ENCODE measurements at regions not wholly inside any gene's neighbourhood (a gene's known extent, or its start where the extent isn't known, plus 50 kb on each side); places are given as distances from the start of the nearest gene placed in this dataset.

GRCh38 chr10:83991986-83992753 is 147.1 kb upstream of the GHITM start:
- Histone ChIP-seq H4K12ac (ENCODE audit: low read depth, low read length) (no peak overlapping the region), H3K79me1 (ENCODE audit: low read length) (peaks cover 1% of the 10 kb centered on the region)

DNA sequence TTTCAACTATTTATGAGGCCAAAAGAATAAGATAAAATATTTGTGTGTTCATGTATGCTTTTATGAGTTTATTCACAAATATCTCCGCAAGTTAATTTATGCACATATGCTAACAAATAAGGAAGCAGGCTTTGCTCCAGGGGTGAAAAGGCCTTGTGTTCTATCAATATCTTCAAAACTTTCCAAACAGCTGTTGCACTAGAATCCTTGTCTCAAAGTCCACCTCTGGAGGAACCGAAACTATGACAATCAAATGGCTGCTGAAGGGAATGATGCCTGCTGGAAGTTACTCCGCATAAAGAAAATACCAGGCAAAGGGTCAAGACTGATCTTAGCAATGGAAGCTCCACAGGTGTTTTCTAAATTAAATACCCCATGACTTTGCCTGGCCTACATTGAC is 145.0 kb upstream of the GHITM start:
- H2AK5ac ChIP-seq (ENCODE audit: low read length), result no peak overlapping the region
- peaks cover 0 to 4% of the 10 kb centered on the region in 2 experiments for H3K4me1 ChIP-seq (ENCODE audit: control insufficient read depth in 1 of 2, insufficient read depth in 2 of 2, low read length in 2 of 2)
- H4K8ac ChIP-seq (ENCODE audit: low read depth, low read length), result no peak overlapping the region
- H2BK12ac ChIP-seq (ENCODE audit: low read length), result no peak overlapping the region
- no peak overlapping the region for H2BK5ac ChIP-seq (ENCODE audit: low read depth, low read length, poor library complexity)
- no peaks in the 10 kb centered on the region for H3K79me2 ChIP-seq (ENCODE audit: control insufficient read depth, insufficient read depth, low read length, poor library complexity)
- H3K9ac ChIP-seq (ENCODE audit: low read length), result no peak overlapping the region
- no peak overlapping the region for H4K91ac ChIP-seq (ENCODE audit: low read depth, low read length)
- no peak overlapping the region for H2BK120ac ChIP-seq (ENCODE audit: insufficient read depth, low read length, poor library complexity)
- no peaks in the 10 kb centered on the region for H3K27me3 ChIP-seq (ENCODE audit: insufficient read depth, low read length)
- peaks cover 2% of the 10 kb centered on the region for H3K9me3 ChIP-seq (ENCODE audit: insufficient read depth, low read depth, low read length)
- H3K23ac ChIP-seq (ENCODE audit: low read length), result no peak overlapping the region
- no peak overlapping the region for H3K18ac ChIP-seq (ENCODE audit: low read length)
- H3K4me3 ChIP-seq (ENCODE audit: low read depth, low read length), result no peak overlapping the region
- no peak overlapping the region for H2AFZ ChIP-seq (ENCODE audit: insufficient read depth, low read length, poor library complexity)
- no CpG with 5 or more reads among the region's 3 CpGs for WGBS (ENCODE audit: extremely low coverage, insufficient coverage, insufficient read length)
- no peak overlapping the region for H3K4me2 ChIP-seq (ENCODE audit: low read length)
- H3K27ac ChIP-seq (ENCODE audit: low read depth, low read length), result no peak overlapping the region
- peaks cover 1% of the 10 kb centered on the region for H3K79me1 ChIP-seq (ENCODE audit: low read length)
- H3K4ac ChIP-seq (ENCODE audit: low read depth, low read length), result no peak overlapping the region
- no peaks in the 10 kb centered on the region for H3K36me3 ChIP-seq (ENCODE audit: control insufficient read depth in 1 of 2, insufficient read depth in 2 of 2, low read length in 2 of 2)
- H3K14ac ChIP-seq (ENCODE audit: low read length), result no peak overlapping the region
- no peak overlapping the region for H4K12ac ChIP-seq (ENCODE audit: low read depth, low read length)
- no peak for DNase-seq

More at GRCh38 chr10:83991986-83992753, 147.1 kb upstream of the GHITM start:
- WGBS (ENCODE audit: extremely low coverage, insufficient coverage, insufficient read length), result no CpG with 5 or more reads among the region's 7 CpGs
- no peaks in the 10 kb centered on the region for H3K36me3 ChIP-seq (ENCODE audit: control insufficient read depth in 1 of 2, insufficient read depth in 2 of 2, low read length in 2 of 2)
- no peak overlapping the region for H2AFZ ChIP-seq (ENCODE audit: insufficient read depth, low read length, poor library complexity)
- H4K8ac ChIP-seq (ENCODE audit: low read depth, low read length), result no peak overlapping the region
- H3K27me3 ChIP-seq (ENCODE audit: insufficient read depth, low read length), result no peaks in the 10 kb centered on the region
- peak in 1 of 2 donors; percentile 29 for DNase-seq
- no peak overlapping the region for H3K4me3 ChIP-seq (ENCODE audit: low read depth, low read length)
- no peak overlapping the region for H3K18ac ChIP-seq (ENCODE audit: low read length)
- H3K14ac ChIP-seq (ENCODE audit: low read length), result no peak overlapping the region
- no peak overlapping the region for H3K4ac ChIP-seq (ENCODE audit: low read depth, low read length)
- no peak overlapping the region for H3K4me2 ChIP-seq (ENCODE audit: low read length)
- H2BK5ac ChIP-seq (ENCODE audit: low read depth, low read length, poor library complexity), result no peak overlapping the region
- H3K27ac ChIP-seq (ENCODE audit: low read depth, low read length), result no peak overlapping the region
- H4K91ac ChIP-seq (ENCODE audit: low read depth, low read length), result no peak overlapping the region
- H3K4me1 ChIP-seq (ENCODE audit: control insufficient read depth in 1 of 2, insufficient read depth in 2 of 2, low read length in 2 of 2), result peaks cover 3 to 7% of the 10 kb centered on the region in 2 experiments
- no peak overlapping the region for H2BK120ac ChIP-seq (ENCODE audit: insufficient read depth, low read length, poor library complexity)
- H3K79me2 ChIP-seq (ENCODE audit: control insufficient read depth, insufficient read depth, low read length, poor library complexity), result no peaks in the 10 kb centered on the region
- H2BK12ac ChIP-seq (ENCODE audit: low read length), result no peak overlapping the region
- no peak overlapping the region for H3K23ac ChIP-seq (ENCODE audit: low read length)
- H3K9me3 ChIP-seq (ENCODE audit: insufficient read depth, low read depth, low read length), result peaks cover 3% of the 10 kb centered on the region
- H2AK5ac ChIP-seq (ENCODE audit: low read length), result no peak overlapping the region
- no peak overlapping the region for H3K9ac ChIP-seq (ENCODE audit: low read length)

GRCh38 chr10:83995738-83996331 is 143.5 kb upstream of the GHITM start:
- no peak overlapping the region for H3K23ac ChIP-seq (ENCODE audit: low read length)
- H2BK120ac ChIP-seq (ENCODE audit: insufficient read depth, low read length, poor library complexity), result no peak overlapping the region
- H3K79me2 ChIP-seq (ENCODE audit: control insufficient read depth, insufficient read depth, low read length, poor library complexity), result no peaks in the 10 kb centered on the region
- H3K4me2 ChIP-seq (ENCODE audit: low read length), result no peak overlapping the region
- H4K12ac ChIP-seq (ENCODE audit: low read depth, low read length), result no peak overlapping the region
- no CpG with 5 or more reads among the region's 4 CpGs for WGBS (ENCODE audit: extremely low coverage, insufficient coverage, insufficient read length)
- H3K18ac ChIP-seq (ENCODE audit: low read length), result no peak overlapping the region
- no peaks in the 10 kb centered on the region for H3K36me3 ChIP-seq (ENCODE audit: control insufficient read depth in 1 of 2, insufficient read depth in 2 of 2, low read length in 2 of 2)
- H3K27ac ChIP-seq (ENCODE audit: low read depth, low read length), result no peak overlapping the region
- no peak overlapping the region for H3K4me3 ChIP-seq (ENCODE audit: low read depth, low read length)
- H3K4ac ChIP-seq (ENCODE audit: low read depth, low read length), result no peak overlapping the region
- no peak overlapping the region for H3K9ac ChIP-seq (ENCODE audit: low read length)
- H2AK5ac ChIP-seq (ENCODE audit: low read length), result no peak overlapping the region
- peaks cover 0 to 4% of the 10 kb centered on the region in 2 experiments for H3K4me1 ChIP-seq (ENCODE audit: control insufficient read depth in 1 of 2, insufficient read depth in 2 of 2, low read length in 2 of 2)
- peaks cover 2% of the 10 kb centered on the region for H3K9me3 ChIP-seq (ENCODE audit: insufficient read depth, low read depth, low read length)
- no peak overlapping the region for H2BK5ac ChIP-seq (ENCODE audit: low read depth, low read length, poor library complexity)
- H2AFZ ChIP-seq (ENCODE audit: insufficient read depth, low read length, poor library complexity), result no peak overlapping the region
- no peaks in the 10 kb centered on the region for H3K79me1 ChIP-seq (ENCODE audit: low read length)
- H4K8ac ChIP-seq (ENCODE audit: low read depth, low read length), result no peak overlapping the region
- H4K91ac ChIP-seq (ENCODE audit: low read depth, low read length), result no peak overlapping the region
- no peak overlapping the region for H3K14ac ChIP-seq (ENCODE audit: low read length)
- no peak for DNase-seq
- H3K27me3 ChIP-seq (ENCODE audit: insufficient read depth, low read length), result no peaks in the 10 kb centered on the region
- H2BK12ac ChIP-seq (ENCODE audit: low read length), result no peak overlapping the region

DNA sequence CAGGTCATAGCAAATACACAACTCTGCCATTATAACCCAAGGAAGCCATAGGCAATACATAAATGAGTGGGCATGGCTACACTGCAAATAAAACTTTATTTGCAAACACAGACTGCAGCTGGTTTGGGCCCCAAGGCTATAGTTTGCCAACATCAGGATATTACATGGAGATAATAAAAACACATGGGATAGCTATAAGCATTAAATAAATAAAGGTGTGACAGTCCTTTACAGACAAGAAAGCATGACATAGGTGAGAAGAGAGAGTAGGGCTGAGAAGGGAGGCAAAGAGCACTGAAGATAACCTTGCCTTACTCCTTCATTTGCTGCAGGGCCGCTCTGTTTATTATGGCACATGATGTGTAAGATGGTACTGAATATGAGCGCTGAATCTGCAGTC is 135.1 kb upstream of the GHITM start:
- H3K9ac ChIP-seq (ENCODE audit: low read length), result no peak overlapping the region
- H2AK5ac ChIP-seq (ENCODE audit: low read length), result no peak overlapping the region
- H3K4me3 ChIP-seq (ENCODE audit: low read depth, low read length), result no peak overlapping the region
- no CpG with 5 or more reads among the region's 2 CpGs for WGBS (ENCODE audit: extremely low coverage, insufficient coverage, insufficient read length)
- no peak overlapping the region for H4K12ac ChIP-seq (ENCODE audit: low read depth, low read length)
- no peak overlapping the region for H2BK120ac ChIP-seq (ENCODE audit: insufficient read depth, low read length, poor library complexity)
- no peak overlapping the region for H3K23ac ChIP-seq (ENCODE audit: low read length)
- no peaks in the 10 kb centered on the region for H3K4me1 ChIP-seq (ENCODE audit: control insufficient read depth in 1 of 2, insufficient read depth in 2 of 2, low read length in 2 of 2)
- no peak overlapping the region for H2BK5ac ChIP-seq (ENCODE audit: low read depth, low read length, poor library complexity)
- no peak overlapping the region for H2BK12ac ChIP-seq (ENCODE audit: low read length)
- H3K36me3 ChIP-seq (ENCODE audit: control insufficient read depth in 1 of 2, insufficient read depth in 2 of 2, low read length in 2 of 2), result no peaks in the 10 kb centered on the region
- H4K8ac ChIP-seq (ENCODE audit: low read depth, low read length), result no peak overlapping the region
- H3K27me3 ChIP-seq (ENCODE audit: insufficient read depth, low read length), result no peaks in the 10 kb centered on the region
- H3K18ac ChIP-seq (ENCODE audit: low read length), result no peak overlapping the region
- H3K9me3 ChIP-seq (ENCODE audit: insufficient read depth, low read depth, low read length), result no peaks in the 10 kb centered on the region
- no peaks in the 10 kb centered on the region for H3K79me2 ChIP-seq (ENCODE audit: control insufficient read depth, insufficient read depth, low read length, poor library complexity)
- no peak overlapping the region for H2AFZ ChIP-seq (ENCODE audit: insufficient read depth, low read length, poor library complexity)
- H3K79me1 ChIP-seq (ENCODE audit: low read length), result no peaks in the 10 kb centered on the region
- no peak overlapping the region for H3K27ac ChIP-seq (ENCODE audit: low read depth, low read length)
- H3K14ac ChIP-seq (ENCODE audit: low read length), result no peak overlapping the region
- no peak overlapping the region for H4K91ac ChIP-seq (ENCODE audit: low read depth, low read length)
- no peak for DNase-seq
- no peak overlapping the region for H3K4me2 ChIP-seq (ENCODE audit: low read length)
- H3K4ac ChIP-seq (ENCODE audit: low read depth, low read length), result no peak overlapping the region
